HG03196 (cell line): ENCODE measurements at regions not wholly inside any gene's neighbourhood (a gene's known extent, or its start where the extent isn't known, plus 50 kb on each side); places are given as distances from the start of the nearest gene placed in this dataset.

Source experiments
- ATAC-seq: cut with Tn5 transposase; IDR thresholded peaks from one replicate; pipeline ENCODE4 v1.9.1; 2021; ENCODE audit not compliant: unreplicated experiment

DNA sequence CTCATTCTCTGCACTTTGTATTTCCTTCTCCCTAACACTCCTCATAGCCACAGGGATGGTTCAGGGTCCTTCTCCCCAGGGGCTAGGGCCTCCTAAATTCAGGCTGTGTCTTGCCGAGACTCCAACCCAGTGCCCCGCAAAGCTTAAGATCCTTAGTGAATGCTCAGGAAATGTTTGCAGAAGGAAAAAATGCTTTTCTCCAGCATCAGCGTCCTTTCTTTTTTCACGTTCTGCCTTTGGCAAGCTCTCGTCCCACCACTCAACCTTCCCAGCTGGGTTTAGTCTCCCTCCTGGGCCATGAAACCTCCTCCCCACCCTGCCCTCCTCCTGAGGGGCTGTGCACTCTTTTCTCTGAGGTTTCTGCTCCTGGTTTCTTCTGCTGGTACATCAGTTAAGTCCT, 503.8 kb upstream of the B3GAT1 start:
- ATAC-seq, result no peak

DNA sequence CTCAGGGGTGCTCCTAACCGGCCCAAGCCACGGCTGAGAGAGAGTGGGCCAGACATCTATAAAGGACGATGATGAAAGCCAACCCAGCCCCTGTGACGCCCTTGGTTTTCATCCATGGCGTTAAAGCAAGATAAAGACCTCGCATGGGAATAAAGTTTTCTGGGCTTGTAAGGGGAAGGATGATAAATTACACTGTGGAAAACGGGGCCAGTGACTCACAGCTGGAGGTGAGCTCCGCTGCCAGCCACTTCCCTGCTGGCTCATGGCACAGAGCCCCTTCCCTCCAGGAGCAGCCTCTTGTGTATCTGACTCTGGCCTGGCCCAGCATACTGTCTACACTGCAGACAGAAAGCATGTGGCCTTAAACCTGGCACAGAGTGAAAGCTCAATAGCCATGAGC, 503.2 kb upstream of the B3GAT1 start:
- ATAC-seq, result no peak

DNA sequence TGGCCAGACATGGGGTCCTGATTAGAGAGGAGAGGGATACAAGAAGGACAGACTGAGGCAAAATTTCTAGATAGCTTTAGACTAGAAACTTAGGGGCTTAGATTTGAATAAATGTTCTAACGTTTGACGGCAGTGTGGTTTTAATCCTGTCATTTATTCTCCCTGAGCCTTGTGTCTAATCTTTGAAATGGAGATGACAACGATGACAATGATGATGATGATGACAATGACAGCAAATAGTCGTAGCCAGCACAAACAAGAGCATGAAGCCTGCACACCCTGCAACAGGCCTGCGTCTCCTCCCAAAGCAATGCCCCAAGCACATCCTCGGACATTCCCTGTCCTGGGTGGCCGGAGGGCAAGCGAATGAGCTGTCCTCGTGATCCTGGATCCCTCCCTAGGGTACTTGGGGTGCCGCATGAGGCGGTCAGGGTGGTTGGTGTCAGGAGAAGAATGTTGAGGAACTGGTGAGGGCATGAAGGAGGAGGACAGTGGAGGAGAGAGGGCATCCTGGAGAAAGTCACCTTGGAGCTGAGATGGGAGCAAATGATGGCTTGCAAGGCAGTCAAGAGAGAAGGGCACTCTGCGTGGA, 502.1 kb upstream of the B3GAT1 start:
- no peak for ATAC-seq

DNA sequence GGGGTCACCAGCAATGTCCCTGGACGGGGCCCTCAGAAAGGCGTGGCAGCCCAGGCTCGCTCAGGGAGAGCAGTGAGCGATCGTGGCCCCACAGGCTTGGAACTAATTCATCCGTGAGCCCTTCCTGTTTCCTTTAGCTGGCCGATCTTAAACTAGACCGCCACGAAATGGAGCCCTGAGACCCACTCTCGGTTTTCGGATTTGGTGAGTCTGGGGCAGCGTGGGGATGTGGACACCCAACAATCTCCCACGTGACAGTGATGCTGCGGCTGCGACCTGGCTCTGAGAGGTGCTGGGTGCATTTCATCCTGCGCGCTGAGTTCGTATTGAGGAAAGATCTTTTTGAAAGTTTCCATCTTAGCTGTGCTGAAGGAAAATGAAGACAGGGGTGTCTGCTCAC, 501.3 kb upstream of the B3GAT1 start:
- no peak for ATAC-seq

DNA sequence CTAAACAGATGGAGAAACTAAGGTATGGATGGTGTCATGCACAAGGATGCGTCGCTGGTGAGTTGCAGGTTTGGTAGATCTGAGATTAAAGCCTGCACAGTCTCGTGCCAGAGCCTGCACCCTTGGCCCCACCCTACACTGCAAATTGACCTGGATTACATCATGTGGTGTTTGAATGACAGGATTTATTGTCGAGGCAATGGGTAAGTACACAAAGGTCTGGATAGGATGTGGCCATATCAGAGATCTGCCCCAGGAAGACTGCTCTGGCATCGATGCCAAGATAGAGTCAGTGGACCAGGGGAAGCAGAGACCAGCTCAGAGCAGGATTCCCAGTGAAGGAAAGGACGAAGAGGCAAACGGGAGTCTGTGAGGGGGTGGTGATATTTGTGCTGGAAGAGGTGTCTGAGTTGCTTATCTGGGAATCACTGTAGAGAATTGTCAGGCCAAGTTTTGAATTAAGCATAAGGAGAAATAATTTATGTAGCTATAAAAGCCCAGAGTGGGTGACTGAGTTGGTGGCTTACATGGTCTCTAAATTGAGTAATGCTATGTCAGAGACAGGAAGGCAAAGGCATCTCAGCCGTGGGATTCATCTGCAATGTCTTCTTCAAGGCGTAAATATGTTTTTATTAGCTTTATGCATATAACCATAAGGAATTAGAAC, 499.6 kb upstream of the B3GAT1 start:
- no peak for ATAC-seq

DNA sequence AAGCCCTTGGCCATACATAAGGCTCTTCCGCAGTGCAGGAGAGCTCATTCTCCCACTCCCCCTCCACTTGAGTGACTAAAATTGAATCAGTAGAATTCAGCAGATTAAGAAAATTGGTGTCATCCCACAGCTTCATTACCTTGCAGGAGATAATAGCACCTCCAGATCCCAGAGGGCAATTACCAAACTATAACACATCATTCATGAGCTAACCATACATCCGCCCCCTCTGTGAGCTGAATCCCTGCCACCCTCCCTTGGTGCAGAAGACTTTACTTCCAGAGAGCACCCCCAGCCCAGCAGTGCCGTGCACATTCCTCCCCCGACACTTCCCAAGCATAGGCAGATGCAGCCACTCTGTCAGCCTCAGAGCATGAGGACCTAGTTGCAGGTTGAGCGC, 496.5 kb upstream of the B3GAT1 start:
- ATAC-seq, result no peak

DNA sequence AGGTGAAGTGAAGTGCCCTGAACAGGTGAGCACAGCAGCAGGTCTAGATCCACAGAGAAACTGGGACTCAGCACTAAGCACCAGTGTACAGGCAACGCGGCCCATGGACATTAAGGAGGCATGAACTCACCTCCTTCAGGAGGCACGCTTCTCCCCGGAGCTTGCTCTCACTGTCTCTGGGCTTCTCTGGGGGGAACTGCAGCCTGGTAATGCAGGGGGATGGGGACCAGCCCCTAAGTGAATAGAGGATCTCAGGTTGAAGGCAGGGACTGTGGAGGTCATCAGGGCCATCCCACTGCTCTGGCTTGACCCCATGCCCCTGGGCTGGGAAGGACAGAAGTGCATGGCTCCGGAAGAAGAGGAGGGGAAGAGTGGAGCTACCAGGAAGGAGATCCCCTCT, 495.6 kb upstream of the B3GAT1 start:
- ATAC-seq, result no peak

DNA sequence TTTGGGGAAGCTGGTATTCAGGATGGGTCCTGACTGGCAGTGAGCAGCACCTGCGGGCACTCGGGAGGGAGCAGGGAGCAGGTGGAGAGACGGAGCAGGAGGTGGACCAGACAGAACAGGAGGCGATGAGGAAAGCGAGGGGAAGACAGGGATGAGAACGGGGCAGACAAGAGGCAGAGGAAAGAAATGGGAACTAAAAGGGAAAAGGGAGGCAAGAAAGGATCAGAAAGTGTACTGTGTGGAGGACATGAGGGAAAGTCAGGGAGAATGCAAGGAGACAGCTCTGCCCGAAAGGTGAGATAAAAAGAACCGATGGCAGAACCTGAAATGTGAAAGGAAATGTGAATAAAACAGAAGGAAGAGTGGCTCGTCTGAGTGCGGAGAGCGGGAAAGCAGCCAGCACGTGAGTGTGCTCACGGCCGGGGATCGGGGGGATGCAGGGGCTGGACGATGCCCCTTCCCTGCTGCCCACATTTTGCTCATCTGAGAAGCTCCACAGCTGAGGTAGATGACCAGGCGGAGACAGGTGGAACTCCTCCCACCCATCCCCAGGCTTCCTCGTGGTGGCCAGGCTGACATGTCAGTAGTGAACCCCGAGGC, 494.4 kb upstream of the B3GAT1 start:
- no peak for ATAC-seq

DNA sequence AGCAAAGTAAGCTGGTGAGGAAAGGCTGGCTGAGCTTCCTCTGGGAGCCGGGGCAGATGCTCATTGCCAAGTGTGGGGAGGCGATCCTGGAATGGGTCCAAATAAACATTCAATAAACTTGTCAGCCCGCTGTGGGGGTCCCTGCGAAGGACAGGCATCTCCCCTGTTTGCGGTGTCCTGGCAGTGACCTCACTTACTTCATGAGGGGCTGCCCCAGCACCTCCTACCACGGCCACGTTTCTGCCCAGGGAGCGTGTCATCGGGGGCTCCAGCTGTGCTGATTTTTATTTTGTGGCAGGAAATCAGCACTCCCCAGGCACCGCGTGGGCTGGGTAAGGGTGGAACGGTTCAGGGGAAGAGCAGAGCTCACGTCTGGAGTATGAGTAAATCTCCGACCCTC, 493.9 kb upstream of the B3GAT1 start:
- ATAC-seq, result no peak

DNA sequence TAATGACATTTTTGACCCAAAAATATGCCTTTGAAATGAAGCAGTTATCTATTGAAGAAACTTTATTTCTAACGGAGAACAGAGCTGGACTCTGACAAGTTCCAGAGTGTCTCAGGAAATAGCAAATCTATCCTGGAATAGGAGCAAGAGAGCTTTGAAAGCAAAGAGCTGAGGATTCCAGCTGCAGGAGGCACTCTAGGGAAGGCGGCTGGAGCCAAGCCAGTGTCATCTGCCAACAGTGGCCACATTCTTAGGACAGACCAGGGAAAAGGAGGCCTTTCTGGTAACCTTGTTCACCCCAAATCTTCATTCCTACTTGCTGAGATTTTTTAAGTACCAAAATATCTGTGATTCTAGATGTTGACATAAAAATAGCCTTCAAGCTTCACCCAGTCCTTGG, 493.5 kb upstream of the B3GAT1 start:
- ATAC-seq, result no peak

DNA sequence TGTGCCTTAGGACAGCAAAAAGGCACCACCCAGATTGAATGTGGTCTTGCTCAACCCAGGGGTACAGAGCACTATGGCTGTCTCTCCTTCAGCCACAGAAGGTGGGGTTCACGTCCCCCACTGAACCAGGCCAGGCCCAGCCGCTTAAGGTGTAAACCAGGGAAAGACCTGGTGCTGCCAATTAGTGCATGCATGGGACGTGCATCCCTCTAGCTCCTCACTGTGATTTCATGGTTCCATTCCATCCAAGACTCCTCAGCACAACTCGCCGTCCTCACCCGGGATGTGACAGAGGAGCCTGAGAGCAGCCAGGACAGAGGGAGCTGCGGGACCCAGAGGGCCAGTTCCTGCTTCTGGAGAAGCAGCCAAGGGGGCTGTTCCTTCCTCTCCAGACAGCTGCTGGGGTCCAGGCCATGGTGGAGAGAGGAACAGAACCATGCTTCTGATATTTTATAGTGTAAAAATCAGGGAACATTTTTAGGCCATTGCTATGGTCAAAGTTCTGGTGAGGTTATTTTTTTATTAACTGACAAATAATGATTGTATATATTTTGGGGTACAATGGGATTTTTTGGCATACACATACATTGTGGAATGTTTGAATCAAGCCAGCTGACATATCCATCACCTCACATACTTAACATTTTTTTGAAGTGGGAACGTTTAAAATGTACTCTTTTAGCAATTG, 492.2 kb upstream of the B3GAT1 start:
- no peak for ATAC-seq

DNA sequence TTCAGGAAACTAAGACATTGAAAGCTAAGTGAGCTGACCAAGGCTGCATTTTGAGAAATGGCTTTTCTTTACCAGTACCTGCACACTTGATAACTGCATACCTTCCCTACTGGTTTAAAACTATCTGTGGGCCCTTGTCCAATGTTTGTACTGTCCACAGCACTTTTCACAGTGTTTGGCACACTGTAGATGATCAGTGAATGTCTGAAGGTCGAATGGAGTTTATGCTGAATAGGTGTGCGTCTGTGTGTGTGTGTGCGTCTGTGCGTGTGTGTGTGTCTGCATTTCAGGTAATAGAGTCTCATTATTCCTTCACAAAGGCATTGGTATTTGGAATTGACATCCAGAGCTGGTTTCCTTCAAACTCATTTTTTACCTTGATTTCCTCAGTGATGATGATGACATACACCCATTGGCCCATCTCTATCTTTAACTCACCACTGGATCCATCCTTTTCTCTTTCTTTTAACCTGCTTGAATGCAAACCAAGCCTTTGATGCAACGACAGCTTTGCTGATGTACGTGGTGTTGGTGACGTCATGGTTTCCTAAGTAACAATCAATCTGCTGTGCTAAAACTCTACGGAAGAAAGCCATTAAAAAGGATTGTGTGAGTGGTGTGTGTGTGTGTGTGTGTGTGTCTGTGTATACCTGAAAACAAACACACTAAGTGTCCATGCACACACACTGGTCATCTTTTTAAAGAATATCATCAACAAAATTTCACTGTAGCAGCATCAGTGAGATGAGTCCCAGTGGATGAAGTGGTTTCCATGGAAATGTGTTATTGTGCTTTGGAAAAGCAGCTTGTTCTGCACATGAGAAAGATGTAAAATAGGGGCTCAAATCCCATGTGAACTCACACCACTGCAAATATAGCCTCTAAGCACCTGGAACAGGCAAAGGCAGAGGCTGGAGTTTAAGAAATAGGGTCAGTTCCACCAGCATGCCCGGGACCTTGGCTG, 490.2 kb upstream of the B3GAT1 start:
- ATAC-seq, result no peak

DNA sequence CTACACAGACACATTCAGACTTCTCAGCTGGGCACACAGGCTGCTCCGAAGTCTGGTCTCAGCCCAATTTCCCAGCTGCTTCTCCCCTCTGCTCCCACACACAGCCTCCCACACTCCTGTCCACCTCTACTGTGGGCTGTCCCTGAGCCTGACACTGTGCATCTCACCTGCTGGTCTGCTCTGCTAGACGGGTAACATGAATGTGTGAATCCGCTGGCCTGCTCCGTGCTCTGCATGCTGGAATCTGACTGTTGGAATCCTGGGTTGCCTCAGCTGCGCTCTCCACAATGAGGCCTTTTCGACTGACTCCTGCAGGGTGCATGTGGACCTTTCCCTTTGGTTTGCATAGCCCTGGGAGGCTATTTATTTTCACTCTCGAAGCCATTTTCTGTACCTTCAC, 489.5 kb upstream of the B3GAT1 start:
- ATAC-seq, result no peak

DNA sequence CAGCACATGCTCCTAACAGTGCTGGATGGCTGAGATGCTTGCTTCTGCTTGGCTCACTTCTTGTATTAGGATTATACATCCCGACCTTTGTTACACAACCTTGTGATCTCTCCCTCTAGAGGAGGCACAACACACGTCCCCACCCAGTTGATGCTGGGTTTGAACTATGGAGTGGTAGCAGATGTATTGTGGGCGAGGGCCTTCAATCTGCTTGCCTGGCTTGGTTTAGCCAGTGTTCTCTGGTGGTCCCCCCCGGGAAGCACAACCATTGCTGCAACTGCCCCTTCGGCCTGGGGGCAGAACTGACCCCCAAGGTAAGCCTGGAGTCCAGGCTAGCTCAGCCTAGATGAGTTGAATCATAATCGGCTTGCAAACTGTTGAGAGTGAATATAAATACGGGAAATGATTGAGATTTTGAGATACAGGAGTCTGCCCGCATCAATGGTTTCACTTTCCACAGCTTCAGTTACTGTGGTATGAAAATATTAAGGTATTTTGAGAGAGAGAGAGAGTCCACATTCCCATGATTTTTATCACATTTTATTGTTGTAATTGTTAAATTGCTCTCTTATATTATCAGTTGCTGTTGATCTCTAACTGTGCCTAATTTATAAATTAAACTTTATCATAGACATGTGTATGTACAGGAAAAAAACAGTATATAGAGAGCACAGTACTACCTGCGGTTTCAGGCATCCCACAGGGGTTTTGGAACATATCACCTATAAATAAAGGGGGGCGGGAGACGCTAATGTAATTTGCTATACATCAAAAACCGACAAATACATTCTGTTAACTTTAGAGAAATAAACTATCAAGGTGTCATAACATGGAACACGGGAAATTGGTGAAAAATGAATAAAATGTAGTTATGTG, 482.0 kb upstream of the B3GAT1 start:
- ATAC-seq, result no peak

DNA sequence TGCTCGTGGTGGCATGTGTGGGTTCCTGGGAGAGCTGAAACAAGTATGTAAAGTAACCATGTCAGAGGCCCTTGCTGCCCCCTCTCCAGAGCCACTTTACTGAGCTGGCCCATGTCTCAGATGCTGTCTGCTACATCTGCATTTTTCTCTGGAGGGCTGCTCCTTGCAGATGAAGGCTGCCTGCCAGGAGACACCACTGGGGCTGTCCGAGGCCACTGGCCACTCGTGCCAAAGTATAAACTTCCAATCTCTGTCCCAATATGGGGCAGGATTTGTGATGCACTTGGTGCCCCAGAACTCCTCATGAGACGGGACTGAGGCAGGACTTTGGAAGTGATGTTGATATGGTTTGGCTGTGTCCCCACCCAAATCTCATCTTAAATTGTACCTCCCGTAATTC, 478.4 kb upstream of the B3GAT1 start:
- ATAC-seq, result no peak

DNA sequence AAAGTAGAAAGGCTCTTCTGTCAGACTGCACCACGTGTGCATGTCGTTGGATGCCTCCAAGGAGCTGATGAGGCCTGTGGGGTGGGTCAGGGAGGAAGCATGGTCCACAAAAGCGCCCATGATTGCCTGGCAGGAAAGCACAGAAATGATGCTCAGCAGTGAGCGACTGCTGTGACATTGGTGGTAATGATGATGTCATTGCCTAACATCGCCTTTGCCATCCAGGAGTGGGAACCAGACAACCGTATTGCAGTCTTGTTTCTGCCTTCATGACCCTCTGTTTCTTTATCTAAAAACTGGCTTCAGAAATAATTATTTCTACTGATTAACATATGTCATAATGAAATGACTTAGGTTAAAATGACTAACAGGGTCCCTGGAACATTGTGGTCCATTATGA, 477.8 kb upstream of the B3GAT1 start:
- no peak for ATAC-seq

DNA sequence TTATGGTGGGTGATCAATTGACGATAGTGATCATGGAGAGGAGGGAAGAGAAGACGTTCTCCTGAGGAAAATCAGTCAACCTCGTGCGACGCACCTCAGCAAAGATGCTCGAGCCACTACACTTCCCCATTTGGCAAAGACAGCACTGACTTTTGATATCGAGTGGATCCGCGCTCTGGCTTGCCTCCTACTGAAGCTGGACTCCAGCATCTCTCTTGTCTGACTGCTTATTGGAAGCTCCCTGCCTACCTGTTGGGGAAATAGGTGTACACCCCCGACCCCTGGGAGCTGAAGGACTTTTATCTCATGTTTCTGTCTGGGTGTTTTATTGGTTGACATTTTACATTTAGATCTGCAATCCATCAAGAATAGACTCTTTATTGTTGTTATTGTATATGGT, 476.8 kb upstream of the B3GAT1 start:
- no peak for ATAC-seq

DNA sequence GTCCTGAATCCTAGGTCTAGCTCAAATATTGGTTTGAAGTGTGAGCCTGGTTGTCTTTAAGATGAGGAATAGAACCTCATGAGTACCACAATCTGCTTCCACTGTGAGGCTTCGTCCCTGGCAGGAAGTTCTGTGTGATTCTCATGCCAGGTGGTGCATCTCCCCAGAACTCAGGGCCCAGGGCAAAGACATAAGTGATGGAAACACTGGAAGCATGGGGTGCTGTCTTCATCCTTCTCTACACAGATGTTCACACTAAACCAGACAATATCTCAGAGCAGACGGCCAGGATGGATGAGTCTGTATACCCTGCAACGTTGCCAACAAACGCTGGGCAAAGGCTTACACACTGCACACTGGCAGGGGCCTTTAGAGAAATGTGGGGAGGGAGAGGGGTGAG, 475.9 kb upstream of the B3GAT1 start:
- no peak for ATAC-seq

DNA sequence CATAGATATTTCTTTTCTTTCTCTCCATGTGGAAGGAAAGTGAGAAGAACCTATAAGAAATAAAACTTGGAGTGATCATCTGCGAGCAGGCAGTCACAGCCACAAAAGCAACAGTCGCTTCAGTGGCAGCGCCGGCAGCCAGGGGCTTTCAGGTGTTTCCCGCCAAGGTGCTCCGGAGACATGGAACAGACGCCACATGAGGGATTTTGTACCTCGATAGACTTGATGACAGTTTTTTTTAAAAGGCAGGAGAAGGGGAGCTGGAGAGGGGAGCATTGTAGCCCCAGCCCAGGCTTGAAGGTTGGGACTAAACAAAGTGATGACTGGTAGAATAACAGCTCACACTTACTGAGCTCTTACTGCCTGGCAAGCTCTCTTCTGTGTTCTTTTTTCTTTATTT, 471.4 kb upstream of the B3GAT1 start:
- no peak for ATAC-seq

DNA sequence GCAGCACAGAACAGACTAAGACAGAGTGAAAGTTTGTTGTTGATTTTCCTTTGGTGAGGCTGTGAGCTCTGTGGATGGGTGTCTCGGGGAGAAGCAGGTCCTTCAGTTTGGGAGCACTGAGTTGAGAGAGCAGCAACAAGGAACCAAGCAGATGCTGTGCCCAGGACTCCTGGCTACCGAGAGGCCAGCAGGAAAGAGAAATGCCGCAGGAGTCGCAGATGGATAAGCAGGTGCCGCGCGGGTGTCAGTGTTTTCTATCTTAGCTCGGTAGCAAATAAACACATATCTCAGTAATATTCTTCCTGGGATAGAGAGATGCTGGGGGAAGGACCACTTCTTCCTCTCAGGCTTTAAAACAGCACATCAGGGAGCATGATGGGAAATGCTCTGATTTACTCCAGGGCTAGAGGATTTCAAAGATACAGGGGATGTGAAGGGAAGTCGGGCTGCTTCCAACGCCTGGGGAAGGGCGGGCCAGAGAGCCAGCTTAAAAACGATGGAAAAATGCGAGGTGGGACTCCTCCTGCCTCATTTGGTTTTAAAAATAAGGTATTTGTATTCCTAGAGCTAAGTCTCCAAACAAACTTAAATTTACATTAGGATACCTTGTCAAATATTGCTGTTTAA, 470.7 kb upstream of the B3GAT1 start:
- ATAC-seq, result no peak
